ENCODE measurements at regions not wholly inside any gene's neighbourhood (a gene's known extent, or its start where the extent isn't known, plus 50 kb on each side); places are given as distances from the start of the nearest gene placed in this dataset.

DNA sequence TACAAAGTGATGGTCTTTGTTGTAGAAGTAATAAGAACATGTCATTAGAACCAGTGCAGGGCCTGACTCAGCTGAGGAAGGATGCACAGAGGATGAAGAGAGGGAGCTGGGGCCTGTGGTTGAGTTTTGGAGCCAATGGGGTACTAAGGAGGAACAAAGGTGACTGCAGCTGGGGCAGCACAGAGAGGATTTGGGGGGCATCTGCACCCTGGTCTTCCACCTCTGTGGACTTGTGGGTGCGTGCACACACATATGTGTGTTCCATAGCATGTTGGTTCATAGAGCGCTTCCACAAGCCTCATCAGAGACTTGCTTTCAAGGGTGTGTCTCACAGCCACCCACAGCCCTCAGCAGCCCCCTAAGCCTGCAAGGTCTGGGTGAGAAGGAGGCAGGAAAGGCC lies 650.3 kb upstream of the MGMT start:
- no peak for TF ChIP-seq POLR2A (IDR thresholded peaks at IDR 0.05)
- TF ChIP-seq, protein P1, sequence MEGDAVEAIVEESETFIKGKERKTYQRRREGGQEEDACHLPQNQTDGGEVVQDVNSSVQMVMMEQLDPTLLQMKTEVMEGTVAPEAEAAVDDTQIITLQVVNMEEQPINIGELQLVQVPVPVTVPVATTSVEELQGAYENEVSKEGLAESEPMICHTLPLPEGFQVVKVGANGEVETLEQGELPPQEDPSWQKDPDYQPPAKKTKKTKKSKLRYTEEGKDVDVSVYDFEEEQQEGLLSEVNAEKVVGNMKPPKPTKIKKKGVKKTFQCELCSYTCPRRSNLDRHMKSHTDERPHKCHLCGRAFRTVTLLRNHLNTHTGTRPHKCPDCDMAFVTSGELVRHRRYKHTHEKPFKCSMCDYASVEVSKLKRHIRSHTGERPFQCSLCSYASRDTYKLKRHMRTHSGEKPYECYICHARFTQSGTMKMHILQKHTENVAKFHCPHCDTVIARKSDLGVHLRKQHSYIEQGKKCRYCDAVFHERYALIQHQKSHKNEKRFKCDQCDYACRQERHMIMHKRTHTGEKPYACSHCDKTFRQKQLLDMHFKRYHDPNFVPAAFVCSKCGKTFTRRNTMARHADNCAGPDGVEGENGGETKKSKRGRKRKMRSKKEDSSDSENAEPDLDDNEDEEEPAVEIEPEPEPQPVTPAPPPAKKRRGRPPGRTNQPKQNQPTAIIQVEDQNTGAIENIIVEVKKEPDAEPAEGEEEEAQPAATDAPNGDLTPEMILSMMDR (IDR thresholded peaks at IDR 0.05), result no peak

Data from lower leg skin (tissue), 3 donors.